ENCODE measurements at regions not wholly inside any gene's neighbourhood (a gene's known extent, or its start where the extent isn't known, plus 50 kb on each side); places are given as distances from the start of the nearest gene placed in this dataset.

GRCh38 chrY:26409329-26409712 lies 787.4 kb downstream of the CDY1 start:
- intact Hi-C loops (cut with DNase I, micrococcal nuclease) = no loop called here
- no peak for ATAC-seq
- no peaks in the 10 kb centered on the region for H3K36me3 ChIP-seq (ENCODE audit: low read depth)
- H3K4me3 ChIP-seq = no peak overlapping the region
- no peak for DNase-seq
- no peak for TF ChIP-seq CTCF (IDR thresholded peaks at IDR 0.05)
- peaks cover 4% of the 10 kb centered on the region for H3K9me3 ChIP-seq
- no peaks in the 10 kb centered on the region for H3K4me1 ChIP-seq (ENCODE audit: low read depth)

Measured in mucosa of descending colon (tissue), 3 donors.